ENCODE measurements at regions not wholly inside any gene's neighbourhood (a gene's known extent, or its start where the extent isn't known, plus 50 kb on each side); places are given as distances from the start of the nearest gene placed in this dataset.

GRCh38 chr1:38444770-38445442 lies 398.3 kb upstream of the POU3F1 start:
- Histone ChIP-seq H3K23ac (ENCODE audit: low read length) (no peak overlapping the region), H4K91ac (ENCODE audit: low read depth, low read length) (no peak overlapping the region), H2BK5ac (ENCODE audit: low read depth, low read length, poor library complexity) (no peak overlapping the region), H3K79me2 (ENCODE audit: control insufficient read depth, insufficient read depth, low read length, poor library complexity) (no peaks in the 10 kb centered on the region), H2BK12ac (ENCODE audit: low read length) (no peak overlapping the region), H3K4ac (ENCODE audit: low read depth, low read length) (no peak overlapping the region), H2AFZ (ENCODE audit: insufficient read depth, low read length, poor library complexity) (no peak overlapping the region), H3K36me3 (ENCODE audit: control insufficient read depth in 1 of 2, insufficient read depth in 2 of 2, low read length in 2 of 2) (no peaks in the 10 kb centered on the region), H3K9me3 (ENCODE audit: insufficient read depth, low read depth, low read length) (no peaks in the 10 kb centered on the region), H4K8ac (ENCODE audit: low read depth, low read length) (no peak overlapping the region), H3K9ac (ENCODE audit: low read length) (no peak overlapping the region), H2BK120ac (ENCODE audit: insufficient read depth, low read length, poor library complexity) (no peak overlapping the region), H3K18ac (ENCODE audit: low read length) (no peak overlapping the region), H4K12ac (ENCODE audit: low read depth, low read length) (no peak overlapping the region), H3K4me3 (ENCODE audit: low read depth, low read length) (no peak overlapping the region), H3K4me1 (ENCODE audit: control insufficient read depth in 1 of 2, insufficient read depth in 2 of 2, low read length in 2 of 2) (no peaks in the 10 kb centered on the region), H2AK5ac (ENCODE audit: low read length) (no peak overlapping the region), H3K27me3 (ENCODE audit: insufficient read depth, low read length) (no peaks in the 10 kb centered on the region), H3K27ac (ENCODE audit: low read depth, low read length) (no peak overlapping the region), H3K4me2 (ENCODE audit: low read length) (no peak overlapping the region), H3K79me1 (ENCODE audit: low read length) (no peaks in the 10 kb centered on the region), H3K14ac (ENCODE audit: low read length) (no peak overlapping the region)
- WGBS (ENCODE audit: extremely low coverage, insufficient coverage, insufficient read length), result no CpG with 5 or more reads among the region's 16 CpGs
- no peak for DNase-seq

GRCh38 chr1:38444311-38444710 lies 397.7 kb upstream of the POU3F1 start:
- no peak overlapping the region for H3K9ac ChIP-seq (ENCODE audit: low read length)
- H3K23ac ChIP-seq (ENCODE audit: low read length), result no peak overlapping the region
- H3K79me1 ChIP-seq (ENCODE audit: low read length), result no peaks in the 10 kb centered on the region

GRCh38 chr1:38440402-38440801 lies 393.8 kb upstream of the POU3F1 start:
- Histone ChIP-seq H2AK5ac (ENCODE audit: low read length) (no peak overlapping the region), H3K27ac (ENCODE audit: low read depth, low read length) (no peak overlapping the region), H3K27me3 (ENCODE audit: insufficient read depth, low read length) (no peaks in the 10 kb centered on the region), H3K9me3 (ENCODE audit: insufficient read depth, low read depth, low read length) (no peaks in the 10 kb centered on the region), H3K18ac (ENCODE audit: low read length) (no peak overlapping the region), H4K12ac (ENCODE audit: low read depth, low read length) (no peak overlapping the region), H3K36me3 (ENCODE audit: control insufficient read depth in 1 of 2, insufficient read depth in 2 of 2, low read length in 2 of 2) (no peaks in the 10 kb centered on the region), H2BK5ac (ENCODE audit: low read depth, low read length, poor library complexity) (no peak overlapping the region), H3K79me1 (ENCODE audit: low read length) (no peaks in the 10 kb centered on the region), H3K4me1 (ENCODE audit: control insufficient read depth in 1 of 2, insufficient read depth in 2 of 2, low read length in 2 of 2) (no peaks in the 10 kb centered on the region), H3K14ac (ENCODE audit: low read length) (no peak overlapping the region), H3K9ac (ENCODE audit: low read length) (no peak overlapping the region), H2BK12ac (ENCODE audit: low read length) (no peak overlapping the region), H3K23ac (ENCODE audit: low read length) (no peak overlapping the region), H4K8ac (ENCODE audit: low read depth, low read length) (no peak overlapping the region), H2BK120ac (ENCODE audit: insufficient read depth, low read length, poor library complexity) (no peak overlapping the region), H2AFZ (ENCODE audit: insufficient read depth, low read length, poor library complexity) (no peak overlapping the region), H3K4me3 (ENCODE audit: low read depth, low read length) (no peak overlapping the region), H3K4me2 (ENCODE audit: low read length) (no peak overlapping the region), H3K4ac (ENCODE audit: low read depth, low read length) (no peak overlapping the region), H3K79me2 (ENCODE audit: control insufficient read depth, insufficient read depth, low read length, poor library complexity) (no peaks in the 10 kb centered on the region), H4K91ac (ENCODE audit: low read depth, low read length) (no peak overlapping the region)
- DNase-seq, result no peak

More at GRCh38 chr1:38444311-38444710, 397.7 kb upstream of the POU3F1 start:
- Histone ChIP-seq H2BK5ac (ENCODE audit: low read depth, low read length, poor library complexity) (no peak overlapping the region), H3K4me2 (ENCODE audit: low read length) (no peak overlapping the region), H2AK5ac (ENCODE audit: low read length) (no peak overlapping the region), H2BK120ac (ENCODE audit: insufficient read depth, low read length, poor library complexity) (no peak overlapping the region), H3K4ac (ENCODE audit: low read depth, low read length) (no peak overlapping the region), H3K4me3 (ENCODE audit: low read depth, low read length) (no peak overlapping the region), H3K18ac (ENCODE audit: low read length) (no peak overlapping the region), H3K36me3 (ENCODE audit: control insufficient read depth in 1 of 2, insufficient read depth in 2 of 2, low read length in 2 of 2) (no peaks in the 10 kb centered on the region), H2BK12ac (ENCODE audit: low read length) (no peak overlapping the region), H3K27ac (ENCODE audit: low read depth, low read length) (no peak overlapping the region), H3K4me1 (ENCODE audit: control insufficient read depth in 1 of 2, insufficient read depth in 2 of 2, low read length in 2 of 2) (no peaks in the 10 kb centered on the region), H3K79me2 (ENCODE audit: control insufficient read depth, insufficient read depth, low read length, poor library complexity) (no peaks in the 10 kb centered on the region), H3K9me3 (ENCODE audit: insufficient read depth, low read depth, low read length) (no peaks in the 10 kb centered on the region), H3K27me3 (ENCODE audit: insufficient read depth, low read length) (no peaks in the 10 kb centered on the region), H4K8ac (ENCODE audit: low read depth, low read length) (no peak overlapping the region), H4K12ac (ENCODE audit: low read depth, low read length) (no peak overlapping the region), H4K91ac (ENCODE audit: low read depth, low read length) (no peak overlapping the region), H2AFZ (ENCODE audit: insufficient read depth, low read length, poor library complexity) (no peak overlapping the region), H3K14ac (ENCODE audit: low read length) (no peak overlapping the region)
- no CpG with 5 or more reads among the region's 4 CpGs for WGBS (ENCODE audit: extremely low coverage, insufficient coverage, insufficient read length)
- no peak for DNase-seq

- Histone ChIP-seq H2BK5ac (ENCODE audit: low read depth, low read length, poor library complexity) (no peak overlapping the region), H3K9ac (ENCODE audit: low read length) (no peak overlapping the region), H2AFZ (ENCODE audit: insufficient read depth, low read length, poor library complexity) (no peak overlapping the region), H3K9me3 (ENCODE audit: insufficient read depth, low read depth, low read length) (peaks cover 1% of the 10 kb centered on the region), H3K18ac (ENCODE audit: low read length) (no peak overlapping the region), H4K12ac (ENCODE audit: low read depth, low read length) (no peak overlapping the region), H3K27ac (ENCODE audit: low read depth, low read length) (no peak overlapping the region), H3K23ac (ENCODE audit: low read length) (no peak overlapping the region), H3K36me3 (ENCODE audit: control insufficient read depth in 1 of 2, insufficient read depth in 2 of 2, low read length in 2 of 2) (no peaks in the 10 kb centered on the region), H4K91ac (ENCODE audit: low read depth, low read length) (no peak overlapping the region), H2AK5ac (ENCODE audit: low read length) (no peak overlapping the region), H2BK120ac (ENCODE audit: insufficient read depth, low read length, poor library complexity) (no peak overlapping the region), H3K4me1 (ENCODE audit: control insufficient read depth in 1 of 2, insufficient read depth in 2 of 2, low read length in 2 of 2) (no peaks in the 10 kb centered on the region), H3K4me2 (ENCODE audit: low read length) (no peak overlapping the region), H3K4me3 (ENCODE audit: low read depth, low read length) (no peak overlapping the region), H3K14ac (ENCODE audit: low read length) (no peak overlapping the region), H2BK12ac (ENCODE audit: low read length) (no peak overlapping the region), H3K4ac (ENCODE audit: low read depth, low read length) (no peak overlapping the region), H3K79me2 (ENCODE audit: control insufficient read depth, insufficient read depth, low read length, poor library complexity) (no peaks in the 10 kb centered on the region), H4K8ac (ENCODE audit: low read depth, low read length) (no peak overlapping the region), H3K79me1 (ENCODE audit: low read length) (no peaks in the 10 kb centered on the region), H3K27me3 (ENCODE audit: insufficient read depth, low read length) (no peaks in the 10 kb centered on the region)
- no CpG with 5 or more reads among the region's 4 CpGs for WGBS (ENCODE audit: extremely low coverage, insufficient coverage, insufficient read length)
- DNase-seq, result no peak
Measured at GRCh38 chr1:38436749-38437148, 390.2 kb upstream of the POU3F1 start.

Data from trophoblast cell (in vitro differentiated cells and primary cell).